ENCODE measurements at regions not wholly inside any gene's neighbourhood (a gene's known extent, or its start where the extent isn't known, plus 50 kb on each side); places are given as distances from the start of the nearest gene placed in this dataset.

GRCh38 chr10:88195841-88196240 lies 332.4 kb downstream of the PTEN start (continued):
- TF ChIP-seq TBP (IDR thresholded peaks at IDR 0.05; ENCODE audit: low read depth, low read length) (no peak), SP1 (IDR thresholded peaks at IDR 0.05; ENCODE audit: low read depth, low read length) (no peak), ZNF274 (IDR thresholded peaks at IDR 0.05; ENCODE audit: borderline replicate concordance, extremely low read depth, low read length) (no peak), SIN3A (conservative IDR thresholded peaks at IDR 0.05 in 1 of 2, IDR thresholded peaks at IDR 0.05 in 1 of 2; ENCODE audit: low read depth in 1 of 2, low read length in 2 of 2) (no peak), RBBP5 (IDR thresholded peaks at IDR 0.05; ENCODE audit: borderline replicate concordance, low read depth, low read length) (no peak), JUND (IDR thresholded peaks at IDR 0.05; ENCODE audit: low read length) (no peak)

Data from H1 (cell line).